HG03066 (cell line): ENCODE measurements at regions not wholly inside any gene's neighbourhood (a gene's known extent, or its start where the extent isn't known, plus 50 kb on each side); places are given as distances from the start of the nearest gene placed in this dataset.
"Not testable (repeated sequence)": the region's sequence is repeated elsewhere in the genome, so short reads cannot be mapped to it uniquely, and the experiment has no call there.

Source experiments
- ATAC-seq: cut with Tn5 transposase; IDR thresholded peaks from one replicate; pipeline ENCODE4 v1.9.1; 2021; ENCODE audit warnings: low read depth; ENCODE audit not compliant: unreplicated experiment

DNA sequence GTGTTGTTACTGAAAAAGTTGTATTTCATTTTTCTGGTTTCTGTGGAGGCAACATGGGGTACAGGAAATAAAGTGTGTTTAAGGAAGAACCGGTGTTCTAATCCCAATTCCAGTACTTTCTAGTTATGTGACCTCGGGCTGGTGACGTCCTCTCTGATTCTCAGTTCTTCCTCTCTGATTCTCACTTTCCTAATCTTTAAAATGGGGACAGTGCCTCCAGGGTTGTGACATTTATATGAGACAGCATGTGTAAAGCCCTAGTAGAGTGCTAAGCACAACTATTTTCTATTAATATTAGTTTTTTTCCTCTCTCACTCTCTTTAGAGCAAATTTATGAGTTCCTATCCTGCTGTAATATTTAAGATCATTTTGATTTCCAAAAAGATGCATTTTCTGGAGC is 50.9 kb upstream of the PTPDC1 start:
- no peak for ATAC-seq

DNA sequence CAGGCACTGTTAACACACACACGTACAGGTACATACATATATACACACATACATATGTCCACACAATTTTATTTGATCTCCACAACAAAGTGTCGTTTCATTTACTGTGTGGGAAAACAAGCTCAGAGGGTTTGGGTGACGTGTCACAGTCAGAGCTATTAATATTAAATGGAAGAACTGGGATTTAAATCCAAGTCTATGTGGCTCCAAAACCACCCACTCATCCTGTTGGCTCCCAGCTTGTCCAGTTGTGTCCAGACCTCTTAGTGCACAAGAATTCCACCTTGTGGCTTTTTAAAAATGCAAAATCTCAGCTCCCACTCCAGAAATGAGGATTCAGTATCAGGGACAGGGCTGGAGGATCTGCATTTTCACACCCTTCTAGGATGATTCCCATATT is 52.3 kb upstream of the PTPDC1 start:
- ATAC-seq, result no peak

DNA sequence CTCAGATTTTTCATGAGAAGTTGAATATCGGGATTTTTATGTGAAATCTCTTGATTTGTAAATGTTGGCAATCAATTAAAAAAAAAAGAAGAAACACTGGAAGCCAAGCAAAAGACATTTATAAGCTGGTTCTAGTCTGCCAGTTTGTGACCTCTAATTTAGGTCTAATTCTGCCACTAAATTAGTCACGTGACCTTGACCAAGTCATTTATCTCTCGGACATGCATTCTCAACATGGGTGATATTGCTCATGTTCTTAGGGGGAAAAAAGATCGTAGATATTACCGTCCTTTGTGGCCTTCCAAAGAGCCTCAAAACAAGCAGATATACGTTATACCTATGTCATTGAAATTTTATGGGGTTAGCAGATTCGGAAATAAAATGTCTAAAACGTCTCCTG is 52.9 kb upstream of the PTPDC1 start:
- ATAC-seq, result no peak

DNA sequence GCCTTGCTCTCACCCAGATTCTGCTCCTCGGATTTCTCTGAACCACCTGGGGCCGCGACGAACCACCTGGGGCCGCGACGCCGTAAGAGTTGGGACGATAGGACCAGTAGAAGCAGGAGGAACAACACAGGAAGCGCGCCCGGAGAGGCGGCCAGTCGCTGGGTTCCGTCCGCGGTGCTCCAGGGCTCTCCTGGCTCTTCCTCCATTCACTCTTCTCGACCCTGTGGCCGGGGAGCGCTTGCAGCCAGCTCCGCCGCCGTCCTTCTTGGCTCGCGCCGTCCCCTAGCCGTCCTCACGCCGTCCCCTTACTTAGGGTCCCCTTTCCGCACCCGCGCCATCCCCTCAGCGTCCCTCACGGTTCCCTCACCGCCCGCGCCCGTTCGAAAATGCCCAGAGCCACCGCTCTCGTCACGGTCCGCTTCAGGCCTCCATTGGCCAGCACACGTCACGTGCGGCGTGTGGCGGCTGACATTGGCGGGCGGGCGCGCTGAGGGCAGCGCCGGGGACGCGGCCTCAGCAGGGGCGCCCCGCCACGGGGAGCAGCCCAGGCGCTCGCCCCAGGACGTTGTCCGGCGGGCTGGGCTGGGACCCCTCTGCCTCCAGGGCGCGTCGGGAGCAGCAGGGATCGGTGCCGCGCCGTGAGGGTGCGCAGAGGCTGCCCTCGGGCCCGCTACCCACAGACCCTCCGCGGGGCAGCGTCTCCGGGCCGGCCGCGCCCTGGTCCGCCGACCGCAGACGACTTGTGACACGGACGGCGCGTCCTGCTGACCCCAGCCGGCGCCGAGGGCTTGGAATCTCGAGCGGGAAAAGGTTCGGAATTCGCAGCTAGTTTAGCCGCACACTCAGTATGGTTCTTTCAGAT is 53.7 kb upstream of the PTPDC1 start:
- ATAC-seq, result peak; percentile 96

DNA sequence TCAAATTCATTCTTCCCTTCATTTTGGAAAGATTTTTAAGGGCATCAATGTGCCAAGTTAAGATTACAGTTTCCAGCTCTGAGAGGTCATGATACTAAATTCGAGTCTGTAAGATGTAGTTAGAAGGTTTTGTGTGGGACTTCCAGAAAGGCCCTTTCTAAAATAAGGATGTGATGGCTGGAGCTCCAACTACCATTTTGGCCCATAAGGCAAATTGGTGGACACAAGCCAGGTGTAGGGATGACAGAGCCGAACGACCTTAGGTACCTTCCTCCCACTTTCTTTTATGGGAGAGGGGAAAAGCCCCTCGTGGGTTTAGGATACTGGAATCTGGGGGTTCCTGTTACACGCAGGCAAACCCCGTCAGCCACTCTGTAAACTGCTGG is 54.3 kb upstream of the PTPDC1 start:
- no peak for ATAC-seq

DNA sequence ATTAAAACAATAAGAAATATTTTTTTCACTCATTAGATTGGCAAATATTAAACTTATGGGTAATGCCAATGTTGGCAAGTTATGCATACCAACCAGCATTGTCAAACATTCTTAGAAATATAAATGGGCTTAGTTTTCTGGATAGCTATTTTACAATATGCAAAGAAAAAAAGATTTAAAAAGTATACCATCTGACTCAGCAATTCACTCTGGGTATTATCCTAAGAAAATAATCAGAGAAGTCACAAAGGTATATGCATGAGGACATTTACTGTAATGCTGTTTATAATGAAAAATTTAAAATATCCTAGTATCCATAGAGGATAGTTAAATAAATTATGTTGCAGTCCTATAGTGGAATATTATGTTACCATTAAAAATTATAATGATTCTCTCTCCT is 57.4 kb upstream of the PTPDC1 start:
- no peak for ATAC-seq

DNA sequence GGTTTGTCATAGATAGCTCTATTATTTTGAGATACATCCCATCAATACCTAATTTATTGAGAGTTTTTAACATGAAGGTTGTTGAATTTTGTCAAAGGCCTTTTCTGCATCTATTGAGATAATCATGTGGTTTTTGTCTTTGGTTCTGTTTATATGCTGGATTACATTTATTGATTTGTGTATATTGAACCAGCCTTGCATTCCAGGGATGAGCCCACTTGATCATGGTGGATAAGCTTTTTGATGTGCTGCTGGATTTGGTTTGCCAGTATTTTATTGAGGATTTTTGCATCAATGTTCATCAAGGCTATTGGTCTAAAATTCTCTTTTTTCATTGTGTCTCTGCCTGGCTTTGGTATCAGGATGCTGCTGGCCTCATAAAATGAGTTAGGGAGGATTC is 61.8 kb upstream of the PTPDC1 start:
- ATAC-seq, result not testable (repeated sequence)

DNA sequence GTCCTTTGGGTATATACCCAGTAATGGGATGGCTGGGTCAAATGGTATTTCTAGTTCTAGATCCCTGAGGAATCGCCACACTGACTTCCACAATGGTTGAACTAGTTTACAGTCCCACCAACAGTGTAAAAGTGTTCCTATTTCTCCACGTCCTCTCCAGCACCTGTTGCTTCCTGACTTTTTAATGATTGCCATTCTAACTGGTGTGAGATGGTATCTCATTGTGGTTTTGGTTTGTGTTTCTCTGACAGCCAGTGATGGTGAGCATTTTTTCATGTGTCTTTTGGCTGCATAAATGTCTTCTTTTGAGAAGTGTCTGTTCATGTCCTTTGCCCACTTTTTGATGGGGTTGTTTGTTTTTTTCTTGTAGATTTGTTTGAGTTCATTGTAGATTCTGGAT is 63.4 kb upstream of the PTPDC1 start:
- not testable (repeated sequence) for ATAC-seq

DNA sequence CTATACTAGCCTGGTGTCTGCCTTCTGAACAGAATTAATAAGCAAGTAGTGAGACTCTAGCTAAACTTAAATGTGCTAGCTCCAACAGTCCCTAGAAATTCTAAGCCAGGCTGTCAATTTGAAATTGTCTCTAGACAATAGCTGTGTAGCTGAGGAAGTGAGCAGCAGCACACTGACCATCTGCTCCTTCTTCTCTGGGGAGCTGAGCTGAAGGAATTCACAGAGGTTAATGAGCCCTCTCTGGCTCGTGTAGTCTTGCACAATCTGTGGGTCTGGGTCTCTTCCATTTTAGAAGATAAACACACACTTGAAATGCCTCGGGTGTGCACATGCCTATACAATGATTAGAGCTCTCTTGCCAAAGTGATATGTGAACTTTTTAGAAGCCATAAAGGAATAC is 63.5 kb upstream of the BARX1 start:
- no peak for ATAC-seq

DNA sequence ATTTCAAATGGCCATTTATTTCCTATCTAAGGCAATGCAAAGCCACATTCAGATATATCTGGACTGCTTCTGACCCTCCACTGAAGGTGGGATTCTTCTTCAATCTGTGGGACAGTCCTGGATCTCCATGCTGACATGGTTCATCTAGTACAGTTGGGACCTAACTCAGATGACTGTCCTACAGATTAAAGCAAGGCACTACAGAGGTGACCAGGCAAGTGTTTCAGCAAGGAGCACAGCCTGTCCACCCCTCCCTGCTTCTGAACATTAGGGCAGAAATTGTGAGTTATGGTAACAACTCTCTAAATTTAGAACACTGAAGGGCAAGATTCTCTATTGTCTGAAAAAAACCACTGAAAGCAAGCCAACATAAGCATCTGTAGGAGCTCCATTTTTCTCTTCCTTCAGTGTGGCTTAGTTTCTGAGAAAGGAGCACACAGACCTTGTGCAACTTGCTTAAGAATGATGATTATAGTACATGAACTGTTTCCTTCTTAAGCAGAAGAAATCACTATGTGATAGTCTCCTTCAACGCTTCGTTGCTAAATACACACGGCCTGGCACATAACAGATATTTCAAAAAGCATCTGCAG is 62.9 kb upstream of the BARX1 start:
- no peak for ATAC-seq

DNA sequence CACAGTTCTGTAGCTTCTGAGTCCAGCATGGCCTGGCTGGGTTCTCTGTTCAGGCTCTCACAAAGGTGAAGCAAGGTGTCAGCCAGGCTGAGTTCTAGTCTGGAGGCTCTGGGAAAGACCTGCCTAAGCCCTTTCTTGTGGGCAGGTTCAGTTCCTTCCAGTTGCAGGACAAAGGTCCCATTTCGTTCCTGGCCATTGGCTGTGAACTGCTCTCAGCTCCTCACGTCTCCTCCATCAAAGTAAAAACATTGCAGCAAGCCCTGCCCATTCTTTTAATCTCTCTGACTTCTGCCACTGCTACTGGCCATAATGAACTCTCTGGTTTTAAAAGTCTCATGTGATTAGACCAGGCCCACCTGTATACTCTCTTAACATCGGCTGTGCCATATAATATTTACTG is 61.6 kb upstream of the BARX1 start:
- no peak for ATAC-seq

DNA sequence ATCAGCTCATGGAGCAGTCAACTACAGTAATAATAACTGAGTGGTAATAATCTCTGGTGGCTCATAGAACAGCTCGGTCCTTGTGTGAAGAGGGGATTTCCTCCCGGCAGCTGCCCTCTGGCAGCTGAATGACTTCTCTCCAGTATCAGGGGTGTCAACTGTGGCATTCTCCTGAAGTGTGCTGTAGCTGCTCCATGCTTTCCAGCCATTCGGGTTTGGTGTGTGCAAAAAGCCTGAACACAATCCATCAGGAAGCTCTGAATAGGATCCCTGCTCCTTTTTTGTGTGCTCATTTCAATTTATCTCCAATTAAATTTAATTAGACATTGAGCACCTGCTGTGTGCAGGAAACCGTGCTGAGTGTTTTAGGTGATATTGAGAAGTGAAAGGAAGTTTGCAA is 59.8 kb upstream of the BARX1 start:
- no peak for ATAC-seq

DNA sequence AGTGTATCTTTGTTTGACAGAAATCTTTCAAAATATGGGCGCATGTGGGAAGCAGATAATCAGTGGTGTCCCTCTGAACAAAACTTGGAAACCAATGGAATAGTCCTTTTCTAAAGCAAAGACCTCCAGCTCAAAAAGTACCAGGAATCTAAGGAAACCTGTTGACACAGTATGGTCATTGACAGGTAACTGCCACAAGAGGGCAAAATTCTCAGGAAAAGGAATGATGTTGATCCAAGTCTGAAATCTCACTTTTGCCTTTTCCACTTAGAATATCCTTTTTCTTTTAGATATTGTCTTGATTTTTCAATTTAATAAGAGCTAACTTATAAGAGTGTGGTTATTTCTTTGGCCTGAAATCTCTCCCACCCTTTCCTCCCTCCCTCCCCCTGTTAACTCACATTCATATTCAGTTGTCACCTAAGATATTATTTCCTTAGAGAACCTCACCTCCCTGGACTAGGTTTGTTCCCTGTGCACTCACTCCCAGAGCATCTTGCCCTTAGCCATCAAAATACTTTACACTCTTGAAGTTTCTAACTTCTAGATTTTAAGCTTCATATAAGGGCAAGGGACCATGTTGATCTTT is 59.0 kb upstream of the BARX1 start:
- ATAC-seq, result no peak

DNA sequence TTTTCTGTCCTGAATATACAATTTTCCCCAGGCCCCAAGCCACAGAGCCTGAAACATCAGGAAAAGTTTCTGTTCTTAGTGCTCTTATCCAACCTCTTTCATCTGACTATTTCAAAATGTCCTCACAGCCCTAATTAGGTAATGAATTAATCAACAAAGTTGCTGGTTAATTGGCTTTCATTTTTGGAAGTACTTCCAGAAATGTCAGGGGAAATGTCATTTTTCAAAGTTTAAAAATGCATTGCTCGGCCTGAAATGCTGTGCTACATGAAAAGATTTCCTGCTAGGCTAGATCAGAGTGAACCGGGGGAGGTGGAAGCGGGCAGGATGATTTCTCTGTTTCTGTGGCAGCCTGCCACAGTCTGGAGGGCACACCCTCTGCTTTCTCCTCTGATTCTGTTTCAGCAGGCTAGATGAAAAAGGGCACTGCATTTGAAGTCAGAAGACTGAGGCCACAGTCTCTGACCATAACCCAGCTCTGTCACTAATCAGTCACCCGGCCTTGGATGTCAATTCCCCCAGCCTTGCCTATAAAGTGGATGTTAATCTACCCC is 55.9 kb upstream of the BARX1 start:
- ATAC-seq, result no peak

DNA sequence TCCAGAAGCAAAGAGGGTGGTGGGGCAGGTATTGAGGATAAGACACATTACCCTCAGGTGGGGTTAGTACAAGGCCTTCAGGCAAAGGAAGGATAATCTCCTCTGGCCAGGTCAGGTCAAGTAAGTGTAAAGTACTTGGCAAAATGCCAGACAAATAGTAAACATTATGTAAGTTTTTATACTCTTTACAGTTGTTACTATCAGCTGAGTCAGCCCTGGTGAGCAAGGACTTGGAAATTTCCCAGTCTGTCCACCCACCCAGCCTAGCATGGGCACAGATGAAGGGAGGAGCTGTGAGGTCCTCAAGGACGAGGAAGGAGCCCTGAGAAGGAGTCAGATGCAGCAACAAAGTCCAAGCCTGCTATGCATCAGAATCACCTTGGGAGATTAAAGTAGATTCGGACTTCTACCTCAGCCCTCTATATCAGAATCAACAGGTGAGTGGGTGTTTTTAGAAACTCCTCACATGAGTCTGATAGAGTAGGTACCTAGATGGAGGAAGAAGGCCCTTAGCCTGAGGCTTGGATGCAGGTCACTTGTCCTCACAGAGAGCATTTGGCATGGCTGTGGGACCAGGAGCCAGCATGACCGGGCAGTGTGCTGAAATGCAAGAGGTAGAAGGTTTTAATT is 50.2 kb upstream of the BARX1 start:
- no peak for ATAC-seq
